AG09309 (cell line): ENCODE measurements at regions not wholly inside any gene's neighbourhood (a gene's known extent, or its start where the extent isn't known, plus 50 kb on each side); places are given as distances from the start of the nearest gene placed in this dataset.

Experiments used
- DNase-seq: peaks from one replicate; pipeline ENCODE4 v3.0.0-alpha.2; 2010; ENCODE audit warnings: low read depth
- H3K4me3 ChIP-seq: 2 replicates; pipeline ENCODE4 v1.5.1; 2011; ENCODE audit warnings: mild to moderate bottlenecking, low read depth, low read length, moderate library complexity; ENCODE audit not compliant: control insufficient read depth
- TF ChIP-seq, protein P1 (sequence below): IDR thresholded peaks from 2 replicates; pipeline ENCODE4 v1.5.1; 2011; ENCODE audit warnings: mild to moderate bottlenecking, low read depth, low read length, inconsistent platforms; ENCODE audit not compliant: insufficient read depth, control insufficient read depth; ENCODE audit errors: missing control alignments

DNA sequence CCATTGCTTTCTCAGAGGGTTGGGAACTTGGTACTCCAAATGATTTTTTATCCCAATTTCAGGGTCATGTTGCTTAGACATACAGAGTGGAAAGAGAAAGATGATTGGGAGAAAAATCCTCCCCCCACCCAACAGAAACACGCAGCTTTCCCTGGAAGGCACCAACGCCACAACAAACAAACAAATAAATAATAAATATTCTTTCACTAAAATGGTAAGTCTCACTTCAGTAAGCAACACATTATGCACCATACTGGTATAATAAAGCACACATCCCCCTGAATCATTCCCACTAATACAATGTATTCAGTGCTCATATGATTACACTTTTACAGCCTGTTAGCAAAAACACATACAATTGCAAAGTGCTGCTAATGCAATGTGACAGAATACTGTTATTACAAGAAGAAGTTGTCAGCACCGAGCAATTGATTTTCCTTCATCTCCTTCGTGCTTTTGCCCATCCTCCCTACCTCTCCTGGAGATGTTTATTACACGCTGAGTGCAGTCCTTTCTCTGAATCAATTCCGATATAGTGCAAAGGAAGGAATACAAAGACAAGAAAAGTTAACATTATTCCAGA lies 359.9 kb downstream of the TXNL1 start:
- no peak for DNase-seq
- H3K4me3 ChIP-seq: no peak overlapping the region
- TF ChIP-seq, protein P1, sequence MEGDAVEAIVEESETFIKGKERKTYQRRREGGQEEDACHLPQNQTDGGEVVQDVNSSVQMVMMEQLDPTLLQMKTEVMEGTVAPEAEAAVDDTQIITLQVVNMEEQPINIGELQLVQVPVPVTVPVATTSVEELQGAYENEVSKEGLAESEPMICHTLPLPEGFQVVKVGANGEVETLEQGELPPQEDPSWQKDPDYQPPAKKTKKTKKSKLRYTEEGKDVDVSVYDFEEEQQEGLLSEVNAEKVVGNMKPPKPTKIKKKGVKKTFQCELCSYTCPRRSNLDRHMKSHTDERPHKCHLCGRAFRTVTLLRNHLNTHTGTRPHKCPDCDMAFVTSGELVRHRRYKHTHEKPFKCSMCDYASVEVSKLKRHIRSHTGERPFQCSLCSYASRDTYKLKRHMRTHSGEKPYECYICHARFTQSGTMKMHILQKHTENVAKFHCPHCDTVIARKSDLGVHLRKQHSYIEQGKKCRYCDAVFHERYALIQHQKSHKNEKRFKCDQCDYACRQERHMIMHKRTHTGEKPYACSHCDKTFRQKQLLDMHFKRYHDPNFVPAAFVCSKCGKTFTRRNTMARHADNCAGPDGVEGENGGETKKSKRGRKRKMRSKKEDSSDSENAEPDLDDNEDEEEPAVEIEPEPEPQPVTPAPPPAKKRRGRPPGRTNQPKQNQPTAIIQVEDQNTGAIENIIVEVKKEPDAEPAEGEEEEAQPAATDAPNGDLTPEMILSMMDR: no peak

DNA sequence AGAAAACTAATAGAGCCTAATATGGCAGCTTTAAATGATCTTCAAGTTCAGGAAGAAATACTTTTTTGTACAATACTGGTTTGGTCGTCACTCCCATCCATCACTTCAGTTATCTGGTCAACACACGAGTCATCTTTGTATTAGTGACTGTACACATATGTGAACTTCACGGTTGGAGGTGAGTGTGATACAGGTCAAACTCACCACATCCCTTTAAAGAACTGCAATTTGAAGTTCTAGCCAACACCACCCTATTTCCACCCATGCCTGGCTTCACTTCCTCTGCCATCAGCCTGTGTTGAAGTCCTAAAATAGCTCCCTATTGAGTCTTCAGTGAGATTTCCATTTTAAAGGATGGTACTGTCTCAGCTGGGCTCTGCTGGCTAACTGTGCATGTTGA lies 361.9 kb downstream of the TXNL1 start:
- TF ChIP-seq, protein P1: no peak
- no peak overlapping the region for H3K4me3 ChIP-seq
- no peak for DNase-seq

DNA sequence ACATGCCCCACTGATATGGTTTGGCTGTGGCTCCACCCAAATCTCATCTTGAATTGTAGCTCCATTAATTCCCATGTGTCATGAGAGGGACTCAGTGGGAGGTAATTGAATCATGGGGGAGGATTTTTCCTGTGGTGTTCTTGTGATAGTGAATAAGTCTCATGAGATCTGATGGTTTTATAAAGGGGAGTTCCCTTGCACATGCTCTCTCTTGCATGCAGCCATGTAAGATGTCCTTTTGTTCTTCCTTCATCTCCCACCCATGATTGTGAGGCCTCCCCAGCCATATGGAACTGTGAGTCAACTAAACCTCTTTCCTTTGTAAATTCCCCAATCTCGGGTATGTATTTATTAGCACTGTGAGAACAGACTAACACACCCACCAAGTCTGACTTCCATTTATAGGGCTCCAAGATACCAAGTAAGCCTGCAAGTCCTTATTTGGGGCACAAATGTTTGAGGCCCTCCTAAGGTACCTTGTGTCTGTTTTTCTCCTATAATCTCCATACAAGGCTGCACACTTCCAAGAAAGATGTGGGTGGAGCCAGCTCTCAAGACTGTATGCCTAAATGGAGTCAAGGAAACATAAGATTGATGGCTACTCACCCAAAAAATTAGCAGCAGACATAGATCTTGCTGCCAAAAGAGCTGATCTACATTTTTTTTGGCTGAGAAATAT lies 364.7 kb downstream of the TXNL1 start:
- TF ChIP-seq, protein P1: no peak
- no peak for DNase-seq

DNA sequence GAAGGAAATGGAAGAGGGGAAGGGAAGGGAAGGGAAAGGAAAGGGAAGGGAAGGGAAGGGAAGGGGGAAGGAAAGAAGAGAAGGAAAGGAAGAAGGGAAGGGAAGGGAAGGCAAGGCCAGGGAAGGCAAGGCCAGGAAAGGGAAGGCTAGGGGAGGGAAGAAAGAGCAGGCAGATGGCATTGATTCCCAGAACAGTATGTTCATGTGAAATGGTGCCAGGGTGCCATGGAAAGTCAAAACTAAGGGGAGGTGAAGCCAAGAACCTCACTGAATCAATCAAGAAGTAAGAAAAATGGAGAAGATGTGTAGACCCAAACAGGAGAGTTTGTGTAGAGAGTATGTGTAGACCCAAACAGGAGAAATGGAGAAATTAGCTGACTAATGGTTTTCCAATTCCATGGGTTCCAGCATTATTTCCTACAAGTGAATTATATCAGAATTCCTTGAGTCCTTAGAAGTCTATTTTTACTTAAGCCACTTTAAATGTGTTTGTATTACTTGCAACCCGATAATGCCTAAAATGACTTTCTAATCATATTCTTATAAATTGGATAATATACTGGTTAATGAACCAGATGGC lies 367.6 kb downstream of the TXNL1 start:
- H3K4me3 ChIP-seq: no peak overlapping the region
- TF ChIP-seq, protein P1: no peak
- DNase-seq: no peak

More for the DNA sequence above, 364.7 kb downstream of the TXNL1 start:
- no peak overlapping the region for H3K4me3 ChIP-seq

DNA sequence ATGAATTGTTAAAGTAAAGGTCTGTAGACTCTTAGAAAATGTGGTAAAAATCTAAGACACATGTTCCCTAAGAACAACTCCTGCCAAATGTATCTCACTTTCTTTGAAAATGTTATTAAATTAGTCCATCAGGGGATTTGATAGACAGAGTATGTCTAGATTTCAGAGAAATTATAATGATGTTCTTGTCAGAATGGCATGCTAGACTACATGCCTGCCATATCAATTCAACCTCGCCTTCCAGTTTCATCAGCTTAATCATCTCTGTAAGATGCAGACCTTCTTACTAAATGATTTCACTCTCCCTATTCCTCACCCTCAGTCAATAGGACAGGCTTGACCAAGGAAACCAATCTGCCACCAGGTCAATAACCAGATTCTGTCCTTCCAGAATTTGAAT lies 368.4 kb downstream of the TXNL1 start:
- TF ChIP-seq, protein P1: no peak
- no peak overlapping the region for H3K4me3 ChIP-seq
- DNase-seq: no peak

DNA sequence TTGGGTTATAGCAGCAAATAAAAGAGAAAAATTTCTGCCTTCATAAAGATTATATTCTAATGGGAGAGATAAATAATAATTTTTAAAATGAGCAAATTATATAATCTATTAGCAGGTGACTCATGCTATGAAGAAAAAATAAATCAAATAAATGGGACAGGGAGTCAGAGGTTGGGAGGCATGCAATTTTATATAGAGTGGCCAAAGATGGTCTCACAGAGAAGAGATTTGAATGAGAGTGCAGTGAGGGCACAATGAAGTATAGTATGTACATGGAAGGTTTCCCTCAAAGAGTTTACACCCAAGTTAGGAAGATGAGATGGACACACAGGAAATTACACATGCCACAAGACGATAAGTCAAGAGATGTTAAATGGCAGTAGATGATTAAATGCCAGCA lies 369.4 kb downstream of the TXNL1 start:
- H3K4me3 ChIP-seq: no peak overlapping the region
- no peak for DNase-seq
- TF ChIP-seq, protein P1: no peak
